ENCODE measurements at regions not wholly inside any gene's neighbourhood (a gene's known extent, or its start where the extent isn't known, plus 50 kb on each side); places are given as distances from the start of the nearest gene placed in this dataset.
"Not testable (repeated sequence)": the region's sequence is repeated elsewhere in the genome, so short reads cannot be mapped to it uniquely, and the experiment has no call there.

DNA sequence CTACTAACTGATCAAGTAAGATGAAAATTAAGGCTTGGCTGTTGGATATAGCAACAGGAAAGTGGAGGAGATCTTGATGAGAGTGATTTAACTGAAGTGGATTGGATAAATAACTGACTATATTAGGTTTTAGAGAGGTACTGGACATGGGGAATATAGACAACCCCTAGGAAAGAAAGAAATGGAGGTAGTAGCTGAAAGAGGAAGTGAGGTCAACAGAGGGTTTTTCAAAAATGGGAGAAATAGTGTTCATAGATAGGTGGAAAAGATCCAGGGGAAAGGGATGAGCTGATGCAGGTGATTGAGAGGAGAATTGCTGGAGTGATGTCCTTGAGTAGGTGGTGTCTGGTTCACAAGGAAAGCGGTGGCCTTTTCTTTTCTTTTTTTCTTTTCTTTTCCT, 69.9 kb upstream of the PSME4 start:
- DNase-seq (ENCODE audit: low spot score), result no peak
- TF ChIP-seq, protein P1, sequence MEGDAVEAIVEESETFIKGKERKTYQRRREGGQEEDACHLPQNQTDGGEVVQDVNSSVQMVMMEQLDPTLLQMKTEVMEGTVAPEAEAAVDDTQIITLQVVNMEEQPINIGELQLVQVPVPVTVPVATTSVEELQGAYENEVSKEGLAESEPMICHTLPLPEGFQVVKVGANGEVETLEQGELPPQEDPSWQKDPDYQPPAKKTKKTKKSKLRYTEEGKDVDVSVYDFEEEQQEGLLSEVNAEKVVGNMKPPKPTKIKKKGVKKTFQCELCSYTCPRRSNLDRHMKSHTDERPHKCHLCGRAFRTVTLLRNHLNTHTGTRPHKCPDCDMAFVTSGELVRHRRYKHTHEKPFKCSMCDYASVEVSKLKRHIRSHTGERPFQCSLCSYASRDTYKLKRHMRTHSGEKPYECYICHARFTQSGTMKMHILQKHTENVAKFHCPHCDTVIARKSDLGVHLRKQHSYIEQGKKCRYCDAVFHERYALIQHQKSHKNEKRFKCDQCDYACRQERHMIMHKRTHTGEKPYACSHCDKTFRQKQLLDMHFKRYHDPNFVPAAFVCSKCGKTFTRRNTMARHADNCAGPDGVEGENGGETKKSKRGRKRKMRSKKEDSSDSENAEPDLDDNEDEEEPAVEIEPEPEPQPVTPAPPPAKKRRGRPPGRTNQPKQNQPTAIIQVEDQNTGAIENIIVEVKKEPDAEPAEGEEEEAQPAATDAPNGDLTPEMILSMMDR (IDR thresholded peaks at IDR 0.05; ENCODE audit: extremely low read depth, insufficient read depth, missing control alignments), result no peak

DNA sequence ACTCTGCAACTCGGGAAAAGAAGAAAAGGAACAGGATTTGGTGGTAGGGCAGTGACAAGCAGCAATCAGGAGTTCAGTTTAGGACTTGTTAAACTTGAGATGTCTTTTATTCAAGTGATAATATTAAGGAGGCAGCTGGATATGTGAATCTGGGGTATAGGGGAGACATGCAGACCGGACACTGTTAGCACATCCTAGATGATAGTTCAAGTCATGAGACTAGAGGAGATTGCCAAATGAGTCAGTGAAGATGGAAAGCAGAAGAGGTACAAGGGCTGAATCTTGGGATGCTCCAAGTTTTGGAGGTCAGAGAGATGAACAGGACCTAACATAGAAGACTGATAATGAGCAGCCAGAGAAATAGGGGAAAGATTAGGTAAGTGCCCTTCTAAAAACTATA, 69.5 kb upstream of the PSME4 start:
- TF ChIP-seq, protein P1 (IDR thresholded peaks at IDR 0.05; ENCODE audit: extremely low read depth, insufficient read depth, missing control alignments), result no peak
- no peak for DNase-seq (ENCODE audit: low spot score)
- in situ Hi-C loops (cut with MboI; ENCODE audit: low pct_unique_long_range_greater_than_20kb, low sequenced_read_pairs, unreplicated experiment), result no loop called here

More for the DNA sequence above, 69.9 kb upstream of the PSME4 start:
- in situ Hi-C loops (cut with MboI; ENCODE audit: low pct_unique_long_range_greater_than_20kb, low sequenced_read_pairs, unreplicated experiment), result no loop called here

DNA sequence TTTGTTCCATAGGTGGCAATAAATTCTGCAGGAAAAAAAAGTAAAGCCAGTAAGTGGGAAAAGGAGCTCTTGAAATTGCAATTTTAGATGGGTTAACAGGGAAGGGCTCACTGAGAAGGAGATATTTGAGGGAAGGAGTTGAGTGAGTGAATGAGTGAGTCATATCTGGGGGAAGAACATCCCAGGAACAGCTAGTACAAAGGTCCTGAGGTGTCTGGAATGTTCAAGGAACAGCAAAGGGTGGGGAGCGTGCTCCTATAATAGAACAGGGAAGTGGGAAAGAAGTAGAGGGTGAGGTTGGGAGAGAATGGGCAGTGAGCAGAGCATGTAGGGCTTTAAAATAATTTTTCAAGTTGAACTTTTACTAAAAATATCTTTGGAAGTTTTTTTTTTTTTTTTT, 68.0 kb upstream of the PSME4 start:
- no peak for DNase-seq (ENCODE audit: low spot score)
- TF ChIP-seq, protein P1 (IDR thresholded peaks at IDR 0.05; ENCODE audit: extremely low read depth, insufficient read depth, missing control alignments), result no peak
- in situ Hi-C loops (cut with MboI; ENCODE audit: low pct_unique_long_range_greater_than_20kb, low sequenced_read_pairs, unreplicated experiment), result no loop called here

DNA sequence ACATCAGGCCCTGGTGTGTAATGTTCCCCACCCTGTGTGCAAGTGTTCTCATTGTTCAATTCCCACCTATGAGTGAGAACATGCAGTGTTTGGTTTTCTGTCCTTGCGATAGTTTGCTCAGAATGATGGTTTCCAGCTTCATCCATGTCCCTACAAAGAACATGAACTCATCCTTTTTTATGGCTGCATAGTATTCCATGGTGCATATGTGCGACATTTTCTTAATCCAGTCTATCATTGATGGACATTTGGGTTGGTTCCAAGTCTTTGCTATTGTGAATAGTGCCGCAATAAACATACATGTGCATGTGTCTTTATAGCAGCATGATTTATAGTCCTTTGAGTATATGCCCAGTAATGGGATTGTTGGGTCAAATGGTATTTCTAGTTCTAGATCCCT, 60.5 kb upstream of the PSME4 start:
- in situ Hi-C loops (cut with MboI; ENCODE audit: low pct_unique_long_range_greater_than_20kb, low sequenced_read_pairs, unreplicated experiment); DNase-seq (ENCODE audit: low spot score): not testable (repeated sequence)

DNA sequence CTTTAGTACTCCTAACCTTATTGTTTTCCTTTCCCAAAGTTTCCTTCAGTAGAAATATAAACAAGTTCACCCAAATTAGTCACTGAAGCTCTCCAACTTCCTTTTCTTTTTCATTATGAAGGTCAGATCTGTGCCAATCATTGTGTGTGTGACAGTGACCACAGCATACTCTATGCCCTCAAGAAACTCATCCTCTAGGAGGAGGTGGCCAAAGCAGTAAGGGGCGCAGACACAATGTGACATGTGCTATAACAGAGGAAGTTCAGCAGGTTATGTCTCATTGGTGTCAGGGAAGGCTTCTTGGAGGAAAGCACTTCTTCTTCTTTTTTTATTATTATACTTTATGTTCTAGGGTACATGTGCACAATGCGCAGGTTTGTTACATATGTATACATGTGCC, 60.0 kb upstream of the PSME4 start:
- DNase-seq (ENCODE audit: low spot score), result no peak
- TF ChIP-seq, protein P1 (IDR thresholded peaks at IDR 0.05; ENCODE audit: extremely low read depth, insufficient read depth, missing control alignments), result no peak
- in situ Hi-C loops (cut with MboI; ENCODE audit: low pct_unique_long_range_greater_than_20kb, low sequenced_read_pairs, unreplicated experiment), result no loop called here

DNA sequence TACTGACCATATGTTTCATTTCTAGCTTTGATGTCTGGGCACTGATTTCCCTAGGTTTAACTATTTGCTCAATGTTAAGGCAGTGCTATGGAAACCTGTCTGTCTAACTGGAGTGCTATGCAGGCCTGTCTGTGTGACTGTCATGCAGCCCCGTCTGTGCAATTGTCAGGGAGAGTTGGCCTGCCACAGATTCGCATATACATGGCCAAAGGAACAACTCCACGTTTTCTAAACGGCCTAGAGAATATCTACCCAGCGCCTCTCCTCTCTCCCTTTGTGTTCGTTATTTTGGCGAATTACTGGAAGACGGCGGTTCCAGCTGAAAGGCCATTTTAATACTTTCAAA, 59.6 kb upstream of the PSME4 start:
- TF ChIP-seq, protein P1 (IDR thresholded peaks at IDR 0.05; ENCODE audit: extremely low read depth, insufficient read depth, missing control alignments), result no peak
- in situ Hi-C loops (cut with MboI; ENCODE audit: low pct_unique_long_range_greater_than_20kb, low sequenced_read_pairs, unreplicated experiment), result no loop called here
- DNase-seq (ENCODE audit: low spot score), result no peak

DNA sequence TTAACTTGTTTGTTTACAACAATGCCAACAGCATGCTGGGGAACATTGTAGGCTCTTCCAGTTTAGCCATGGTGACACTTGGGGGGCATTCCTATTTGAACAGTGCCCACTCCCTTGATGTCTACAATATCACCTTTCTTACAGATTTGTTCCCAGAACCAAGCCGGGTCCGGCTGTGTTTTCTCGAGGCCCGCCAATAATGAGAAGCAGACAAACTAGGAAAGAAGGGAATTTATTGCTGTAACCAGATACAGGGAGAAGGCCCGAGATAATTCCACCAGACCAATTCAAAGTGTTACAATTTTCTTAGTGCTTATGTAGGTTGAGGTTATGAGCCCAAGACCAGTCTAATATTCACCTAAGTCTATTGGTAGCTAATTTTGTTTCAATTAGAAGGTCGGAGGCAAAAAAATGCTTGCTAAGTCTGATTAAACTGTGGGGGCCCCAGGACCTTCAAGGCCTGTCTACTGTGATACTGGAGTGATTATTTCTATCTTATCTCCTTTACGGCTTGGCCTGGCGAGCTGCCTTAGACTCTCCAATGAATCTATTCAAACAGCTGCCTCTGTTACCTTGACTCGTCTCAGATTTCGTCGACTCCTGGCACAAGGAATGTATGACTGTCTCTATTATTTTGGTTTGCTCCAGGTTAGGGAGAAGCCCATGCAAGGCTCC, 59.1 kb upstream of the PSME4 start:
- TF ChIP-seq, protein P1 (IDR thresholded peaks at IDR 0.05; ENCODE audit: extremely low read depth, insufficient read depth, missing control alignments), result no peak
- in situ Hi-C loops (cut with MboI; ENCODE audit: low pct_unique_long_range_greater_than_20kb, low sequenced_read_pairs, unreplicated experiment), result no loop called here
- no peak for DNase-seq (ENCODE audit: low spot score)

DNA sequence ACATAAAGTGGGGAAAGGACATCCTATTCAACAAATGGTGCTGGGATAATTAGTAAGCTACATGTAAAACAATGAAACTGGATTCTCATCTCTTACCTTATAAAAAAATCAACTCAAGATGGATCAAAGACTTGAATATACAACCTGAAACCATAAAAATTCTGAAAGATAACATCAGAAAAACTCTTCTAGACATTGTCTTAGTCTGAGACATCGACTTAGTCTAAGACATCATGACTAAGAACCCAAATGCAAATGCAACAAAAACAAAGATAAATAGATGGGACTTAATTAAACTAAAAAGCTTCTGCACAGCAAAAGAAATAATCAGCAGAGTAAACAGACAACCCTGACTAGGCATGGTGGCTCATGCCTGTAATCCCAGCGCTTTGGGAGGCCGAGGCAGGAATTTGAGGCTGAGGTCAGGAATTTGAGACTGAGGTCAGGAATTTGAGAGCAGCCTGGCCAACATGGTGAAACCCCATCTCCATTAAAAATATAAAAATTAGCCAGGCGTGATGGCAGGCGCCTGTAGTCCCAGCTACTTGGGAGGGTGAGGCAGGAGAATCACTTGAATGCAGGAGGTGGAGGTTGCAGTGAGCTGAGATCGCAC, 54.8 kb upstream of the PSME4 start:
- in situ Hi-C loops (cut with MboI; ENCODE audit: low pct_unique_long_range_greater_than_20kb, low sequenced_read_pairs, unreplicated experiment); DNase-seq (ENCODE audit: low spot score): not testable (repeated sequence)

All from GM13977 (cell line).